ENCODE measurements at regions not wholly inside any gene's neighbourhood (a gene's known extent, or its start where the extent isn't known, plus 50 kb on each side); places are given as distances from the start of the nearest gene placed in this dataset.

DNA sequence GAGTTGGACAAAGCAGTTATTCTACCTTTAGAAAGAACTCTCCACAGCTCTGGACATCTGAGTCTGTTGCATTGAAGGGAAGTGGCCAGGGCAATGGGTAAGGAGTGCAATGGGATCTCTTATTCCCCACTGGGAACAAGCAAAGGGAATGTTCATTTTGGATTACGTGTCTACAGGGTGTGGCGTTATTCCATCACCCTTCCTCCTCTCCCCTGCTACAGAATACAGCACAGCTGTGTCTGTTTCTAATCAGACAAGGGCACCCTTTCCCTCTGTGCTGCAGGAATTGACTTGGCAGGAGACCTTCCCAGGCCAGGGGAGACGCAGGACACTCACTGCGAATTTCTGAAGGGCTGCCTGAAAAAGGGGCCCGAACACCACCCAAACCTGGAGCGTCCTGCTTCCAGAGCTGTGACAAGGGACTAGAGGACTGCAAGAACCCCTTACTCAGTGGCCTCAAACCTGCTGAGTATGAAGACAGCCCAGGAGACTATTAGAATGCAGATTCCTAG lies 163.6 kb upstream of the RAB4A start:
- H3K36me3 ChIP-seq (ENCODE audit: insufficient read depth), result no peaks in the 10 kb centered on the region
- no peak overlapping the region for H3K4me3 ChIP-seq (ENCODE audit: low read depth, low read length)
- 89% methylated on average over 6 of the region's 6 CpGs for WGBS
- no peak overlapping the region for H3K27ac ChIP-seq (ENCODE audit: low read depth)
- peaks cover 2% of the 10 kb centered on the region for H3K4me1 ChIP-seq (ENCODE audit: insufficient read depth)
- DNase-seq (ENCODE audit: extremely low spot score), result no peak

DNA sequence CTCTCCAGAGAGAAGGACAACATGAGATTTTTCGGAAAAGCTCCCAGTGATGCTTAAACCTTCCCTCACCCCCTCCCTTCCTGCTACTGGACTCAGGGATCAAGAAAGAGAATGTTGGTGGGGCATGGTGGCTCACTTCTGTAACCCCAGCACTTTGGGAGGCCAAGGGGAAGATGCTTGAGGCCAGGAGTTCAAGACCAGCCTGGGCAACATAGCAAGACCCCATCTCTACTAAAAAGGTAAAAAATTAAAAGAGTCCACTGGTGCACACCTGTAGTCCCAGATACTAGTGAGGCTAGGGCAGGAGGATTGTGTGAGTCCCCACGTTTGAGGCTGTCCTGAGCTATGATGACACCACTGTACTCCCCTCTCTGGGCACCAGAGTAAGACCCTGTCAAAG lies 162.9 kb upstream of the RAB4A start:
- DNase-seq (ENCODE audit: extremely low spot score), result no peak
- no peak overlapping the region for H3K4me3 ChIP-seq (ENCODE audit: low read depth, low read length)
- no peak overlapping the region for H3K27ac ChIP-seq (ENCODE audit: low read depth)
- no peaks in the 10 kb centered on the region for H3K36me3 ChIP-seq (ENCODE audit: insufficient read depth)
- H3K4me1 ChIP-seq (ENCODE audit: insufficient read depth), result peaks cover 2% of the 10 kb centered on the region
- WGBS, result 98% methylated on average over 2 of the region's 2 CpGs

DNA sequence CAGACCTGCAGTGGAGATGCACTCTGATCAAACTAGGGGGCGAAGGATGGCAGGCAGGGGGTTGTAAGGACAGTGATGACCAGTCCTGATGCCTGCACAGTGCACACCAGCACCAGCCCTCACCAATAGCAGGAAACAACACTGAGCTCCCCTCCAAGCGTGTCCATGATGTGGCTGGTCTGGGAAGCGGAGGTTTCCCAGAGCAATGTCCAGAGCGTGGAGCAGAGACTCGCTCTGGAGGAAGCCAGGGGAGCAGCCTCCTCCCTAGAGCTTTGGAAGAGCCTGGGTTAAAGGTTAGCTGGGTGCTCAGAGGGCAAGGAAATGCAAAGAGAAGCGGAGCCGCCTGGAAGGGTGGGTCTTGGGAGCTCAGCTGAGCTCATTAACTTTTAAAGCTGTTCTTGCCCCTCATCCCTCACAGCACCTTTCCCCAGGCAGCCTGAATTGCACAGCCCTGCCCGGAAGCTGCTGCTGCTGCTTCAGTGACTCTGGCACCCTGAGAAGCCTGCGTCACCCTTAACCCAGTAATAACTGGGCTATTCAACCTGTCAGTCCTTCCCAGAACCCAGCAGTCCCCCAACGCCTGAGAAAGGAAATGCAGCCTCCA lies 162.2 kb upstream of the RAB4A start:
- peaks cover 2% of the 10 kb centered on the region for H3K4me1 ChIP-seq (ENCODE audit: insufficient read depth)
- H3K36me3 ChIP-seq (ENCODE audit: insufficient read depth), result no peaks in the 10 kb centered on the region
- 87% methylated on average over 10 of the region's 10 CpGs for WGBS
- H3K27ac ChIP-seq (ENCODE audit: low read depth), result no peak overlapping the region
- H3K4me3 ChIP-seq (ENCODE audit: low read depth, low read length), result no peak overlapping the region
- DNase-seq (ENCODE audit: extremely low spot score), result no peak

DNA sequence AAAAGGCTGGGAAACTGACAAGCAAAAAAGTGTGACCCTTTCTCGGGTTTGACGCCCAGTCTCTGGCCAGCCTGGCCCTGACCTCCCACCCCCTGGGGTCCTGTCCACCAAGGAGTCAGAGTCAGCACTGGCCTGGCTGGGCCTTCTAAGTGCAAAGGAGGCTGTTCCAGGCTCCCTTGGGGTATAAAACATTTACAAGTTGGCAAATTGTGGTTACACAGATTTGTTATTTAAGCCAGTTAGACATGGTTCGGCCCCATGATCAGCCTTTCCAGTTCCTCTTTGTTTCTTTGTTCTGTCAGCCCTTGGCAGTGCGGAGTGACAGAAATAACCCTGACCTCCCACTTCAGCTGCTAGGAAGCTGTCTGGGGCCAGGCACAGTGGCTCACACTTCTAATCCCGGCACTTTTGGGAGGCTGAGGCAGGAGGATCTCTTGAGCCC lies 161.6 kb upstream of the RAB4A start:
- H3K27ac ChIP-seq (ENCODE audit: low read depth), result no peak overlapping the region
- peaks cover 2% of the 10 kb centered on the region for H3K4me1 ChIP-seq (ENCODE audit: insufficient read depth)
- H3K4me3 ChIP-seq (ENCODE audit: low read depth, low read length), result no peak overlapping the region
- H3K36me3 ChIP-seq (ENCODE audit: insufficient read depth), result no peaks in the 10 kb centered on the region
- no peak for DNase-seq (ENCODE audit: extremely low spot score)
- WGBS, result 71% methylated on average over 5 of the region's 5 CpGs

DNA sequence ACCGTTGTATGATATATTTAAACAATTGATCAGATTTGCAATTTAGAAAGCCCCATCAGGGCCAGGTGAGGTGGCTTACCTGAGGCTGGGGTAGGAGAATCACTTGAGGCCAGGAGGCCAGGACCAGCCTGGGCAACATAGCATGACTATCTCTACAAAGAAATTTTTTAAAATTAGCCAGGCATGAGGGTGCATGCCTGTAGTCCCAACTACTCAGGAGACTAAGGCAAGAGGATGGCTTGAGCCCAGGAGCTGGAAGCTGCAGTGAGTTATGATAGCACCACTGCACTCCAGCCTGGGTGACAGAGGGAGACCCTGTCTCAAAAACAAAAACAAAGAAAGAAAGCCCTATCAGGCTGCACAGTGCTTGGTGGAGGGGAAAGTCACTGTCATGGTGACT lies 159.9 kb upstream of the RAB4A start:
- 92% methylated on average over 1 of the region's 1 CpG for WGBS
- H3K27ac ChIP-seq (ENCODE audit: low read depth), result no peak overlapping the region
- no peak for DNase-seq (ENCODE audit: extremely low spot score)
- peaks cover 2% of the 10 kb centered on the region for H3K4me1 ChIP-seq (ENCODE audit: insufficient read depth)
- no peaks in the 10 kb centered on the region for H3K36me3 ChIP-seq (ENCODE audit: insufficient read depth)
- H3K4me3 ChIP-seq (ENCODE audit: low read depth, low read length), result no peak overlapping the region

DNA sequence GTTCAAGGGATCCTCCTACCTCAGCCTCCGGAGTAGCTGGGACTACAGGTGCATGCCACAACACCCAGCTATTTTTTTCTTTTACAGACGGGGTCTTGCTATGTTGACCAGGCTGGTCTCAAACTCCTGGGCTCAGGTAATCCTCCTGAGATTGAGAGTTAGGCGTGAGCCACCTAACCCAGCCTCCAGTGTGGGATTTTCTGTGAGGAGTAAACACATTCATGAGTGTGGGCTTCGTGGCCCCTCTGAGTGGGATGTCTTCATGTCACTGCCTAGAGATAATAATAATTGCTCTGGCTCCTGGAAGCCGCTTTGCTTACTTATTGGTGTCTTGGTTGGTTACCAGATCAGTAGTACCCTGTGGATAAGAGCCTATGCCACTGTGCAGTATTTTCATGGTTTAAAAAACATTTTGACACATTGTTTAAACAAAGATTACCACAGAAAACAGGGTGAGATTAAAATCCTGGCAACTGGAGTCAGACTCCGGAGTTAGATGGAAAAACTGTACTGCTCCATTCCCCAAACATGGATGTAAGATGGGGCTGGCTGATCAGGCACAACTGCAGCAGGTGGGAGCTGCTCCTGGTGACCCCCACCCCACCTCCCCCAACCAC lies 159.1 kb upstream of the RAB4A start:
- DNase-seq (ENCODE audit: extremely low spot score), result no peak
- Histone ChIP-seq H3K27ac (ENCODE audit: low read depth) (no peak overlapping the region), H3K4me3 (ENCODE audit: low read depth, low read length) (no peak overlapping the region), H3K4me1 (ENCODE audit: insufficient read depth) (peaks cover 2% of the 10 kb centered on the region), H3K36me3 (ENCODE audit: insufficient read depth) (no peaks in the 10 kb centered on the region)
- 63% methylated on average over 6 of the region's 6 CpGs for WGBS

DNA sequence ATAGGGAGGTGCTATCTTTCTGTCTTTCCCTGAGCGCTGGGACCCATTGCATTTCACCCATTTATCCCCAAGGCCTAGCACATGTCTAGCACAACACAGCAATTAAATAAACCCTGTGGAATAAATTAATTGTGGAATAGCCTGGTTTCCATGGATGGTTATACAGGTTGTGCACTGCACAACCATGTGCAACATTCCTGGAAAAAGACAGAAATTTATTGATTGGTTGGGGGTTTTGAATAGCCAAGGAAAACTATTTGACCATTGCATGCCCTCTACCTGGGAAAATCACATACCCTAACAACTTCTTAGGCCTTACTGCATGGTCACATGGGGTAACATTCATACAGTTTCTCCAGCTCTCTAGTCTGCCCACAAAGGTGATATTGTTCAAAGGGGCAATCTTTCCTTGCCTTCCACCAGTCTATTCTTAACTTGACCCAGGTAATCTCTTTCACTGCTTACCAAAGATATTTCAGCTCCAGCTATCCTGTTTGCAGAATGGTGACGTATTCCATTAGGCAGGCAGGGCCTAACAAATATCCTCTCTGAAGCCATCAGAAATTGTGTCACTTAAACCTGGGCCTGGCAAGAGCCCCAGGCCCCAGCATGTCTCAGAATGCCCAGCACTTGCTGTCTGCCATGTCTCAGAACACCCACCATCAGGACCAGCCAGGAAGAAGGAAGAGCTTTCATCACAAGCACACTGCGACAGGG lies 157.9 kb upstream of the RAB4A start:
- DNase-seq (ENCODE audit: extremely low spot score), result no peak
- Histone ChIP-seq H3K4me1 (ENCODE audit: insufficient read depth) (peaks cover 2% of the 10 kb centered on the region), H3K36me3 (ENCODE audit: insufficient read depth) (no peaks in the 10 kb centered on the region), H3K4me3 (ENCODE audit: low read depth, low read length) (no peak overlapping the region), H3K27ac (ENCODE audit: low read depth) (no peak overlapping the region)
- WGBS, result over 99% methylated on average over 3 of the region's 3 CpGs

DNA sequence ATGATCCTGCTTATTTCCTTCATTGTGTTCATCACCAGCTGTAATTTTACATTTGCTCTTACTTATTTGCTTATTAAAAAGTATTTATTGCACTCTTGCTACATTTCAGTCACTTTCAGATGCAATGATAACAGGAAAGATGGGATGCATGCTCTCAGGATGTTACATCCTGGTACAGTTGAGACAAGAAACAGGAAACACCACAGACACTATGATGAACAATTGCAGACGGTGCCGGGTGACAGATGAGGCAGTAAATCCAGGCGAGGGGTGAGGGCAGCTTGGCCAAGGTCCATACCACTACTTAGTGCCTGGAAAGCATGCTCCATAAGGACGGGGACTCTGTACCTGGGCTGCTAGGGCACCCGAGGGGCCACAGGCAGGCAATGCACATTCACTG lies 156.6 kb upstream of the RAB4A start:
- 31% methylated on average over 5 of the region's 5 CpGs for WGBS
- Histone ChIP-seq H3K4me1 (ENCODE audit: insufficient read depth) (peaks cover 2% of the 10 kb centered on the region), H3K36me3 (ENCODE audit: insufficient read depth) (no peaks in the 10 kb centered on the region), H3K4me3 (ENCODE audit: low read depth, low read length) (no peak overlapping the region), H3K27ac (ENCODE audit: low read depth) (no peak overlapping the region)
- no peak for DNase-seq (ENCODE audit: extremely low spot score)

DNA sequence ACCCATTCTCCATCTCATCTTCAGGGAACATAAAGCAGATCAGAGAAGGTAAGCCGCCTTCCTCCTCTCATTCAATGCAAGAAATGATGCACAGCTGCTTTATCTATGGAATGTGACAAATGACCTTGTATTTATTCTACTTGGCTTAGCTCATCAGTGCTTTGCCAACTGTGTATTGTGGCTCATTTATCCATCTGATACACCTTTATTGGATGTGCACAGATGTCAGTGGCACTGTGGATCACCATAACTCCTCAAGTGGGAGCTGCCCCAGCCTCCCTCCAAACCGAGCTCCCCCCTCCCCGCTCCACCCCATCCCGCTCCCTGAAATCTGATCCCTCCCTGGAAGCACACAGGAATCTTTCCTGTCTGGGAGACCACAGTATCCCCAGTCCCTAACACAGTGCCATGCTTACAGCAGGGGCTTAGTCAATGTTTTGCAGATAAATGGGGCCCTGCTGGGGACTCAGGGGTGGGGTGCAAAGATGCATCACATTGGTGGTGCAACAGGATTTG lies 156.0 kb upstream of the RAB4A start:
- peaks cover 2% of the 10 kb centered on the region for H3K4me1 ChIP-seq (ENCODE audit: insufficient read depth)
- 32% methylated on average over 4 of the region's 4 CpGs for WGBS

DNA sequence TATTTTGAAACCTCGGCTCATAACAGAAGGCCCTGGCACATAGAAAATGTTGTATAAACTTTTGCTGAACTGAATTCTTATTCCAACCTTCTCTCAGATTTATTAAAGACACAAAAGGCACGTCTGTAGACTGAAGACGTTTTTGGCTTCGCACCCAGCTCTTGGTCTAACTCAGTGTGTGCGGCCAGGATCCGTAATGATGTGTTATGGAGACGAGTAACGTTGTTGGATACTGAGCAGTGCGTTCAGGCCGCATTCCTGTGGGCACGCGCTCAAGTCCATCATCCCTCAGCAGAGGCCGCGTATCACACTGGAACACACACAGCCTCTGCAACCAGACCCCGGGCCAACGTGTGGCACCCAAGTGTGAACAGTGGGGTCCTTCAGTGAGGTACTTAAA lies 154.8 kb upstream of the RAB4A start:
- no peak for DNase-seq (ENCODE audit: extremely low spot score)
- 58% methylated on average over 16 of the region's 16 CpGs for WGBS
- H3K4me3 ChIP-seq (ENCODE audit: low read depth, low read length), result no peak overlapping the region
- peaks cover 2% of the 10 kb centered on the region for H3K4me1 ChIP-seq (ENCODE audit: insufficient read depth)
- H3K36me3 ChIP-seq (ENCODE audit: insufficient read depth), result no peaks in the 10 kb centered on the region
- H3K27ac ChIP-seq (ENCODE audit: low read depth), result no peak overlapping the region

More for the DNA sequence above, 156.0 kb upstream of the RAB4A start:
- Histone ChIP-seq H3K36me3 (ENCODE audit: insufficient read depth) (no peaks in the 10 kb centered on the region), H3K27ac (ENCODE audit: low read depth) (no peak overlapping the region), H3K4me3 (ENCODE audit: low read depth, low read length) (no peak overlapping the region)
- no peak for DNase-seq (ENCODE audit: extremely low spot score)

DNA sequence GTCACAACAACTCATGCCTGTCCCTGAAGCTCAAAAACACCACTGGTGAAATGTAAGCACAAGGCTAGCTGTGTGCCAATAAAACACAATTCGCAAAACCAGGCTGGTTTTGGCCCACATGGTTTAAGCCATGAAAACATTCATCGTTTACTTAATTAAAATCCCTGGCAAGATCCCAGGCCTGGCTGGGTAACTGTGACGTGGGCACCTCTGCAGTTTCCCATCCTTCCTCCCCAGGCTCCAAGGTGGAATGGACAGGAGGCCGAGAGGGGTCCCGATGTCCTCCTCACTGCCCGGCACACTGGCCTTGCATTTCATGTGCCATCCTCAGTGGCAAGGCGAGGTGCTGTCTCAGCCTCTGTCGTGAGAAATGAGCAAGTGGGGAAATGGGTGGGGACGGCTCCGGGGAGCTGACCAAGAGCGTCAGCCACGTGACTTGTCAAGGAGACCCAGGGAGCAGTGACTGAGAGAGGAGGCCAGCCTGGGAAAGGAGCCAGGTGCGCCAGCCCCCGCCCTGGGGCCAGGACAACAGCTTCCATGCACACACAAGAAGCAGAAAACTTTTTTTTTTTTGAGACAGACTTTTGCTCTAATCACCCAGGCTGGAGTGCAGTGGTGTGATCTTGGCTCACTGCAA lies 153.1 kb upstream of the RAB4A start:
- H3K4me3 ChIP-seq (ENCODE audit: low read depth, low read length), result no peak overlapping the region
- H3K4me1 ChIP-seq (ENCODE audit: insufficient read depth), result no peaks in the 10 kb centered on the region
- no peak overlapping the region for H3K27ac ChIP-seq (ENCODE audit: low read depth)
- no peaks in the 10 kb centered on the region for H3K36me3 ChIP-seq (ENCODE audit: insufficient read depth)
- 29% methylated on average over 14 of the region's 14 CpGs for WGBS
- DNase-seq (ENCODE audit: extremely low spot score), result no peak

DNA sequence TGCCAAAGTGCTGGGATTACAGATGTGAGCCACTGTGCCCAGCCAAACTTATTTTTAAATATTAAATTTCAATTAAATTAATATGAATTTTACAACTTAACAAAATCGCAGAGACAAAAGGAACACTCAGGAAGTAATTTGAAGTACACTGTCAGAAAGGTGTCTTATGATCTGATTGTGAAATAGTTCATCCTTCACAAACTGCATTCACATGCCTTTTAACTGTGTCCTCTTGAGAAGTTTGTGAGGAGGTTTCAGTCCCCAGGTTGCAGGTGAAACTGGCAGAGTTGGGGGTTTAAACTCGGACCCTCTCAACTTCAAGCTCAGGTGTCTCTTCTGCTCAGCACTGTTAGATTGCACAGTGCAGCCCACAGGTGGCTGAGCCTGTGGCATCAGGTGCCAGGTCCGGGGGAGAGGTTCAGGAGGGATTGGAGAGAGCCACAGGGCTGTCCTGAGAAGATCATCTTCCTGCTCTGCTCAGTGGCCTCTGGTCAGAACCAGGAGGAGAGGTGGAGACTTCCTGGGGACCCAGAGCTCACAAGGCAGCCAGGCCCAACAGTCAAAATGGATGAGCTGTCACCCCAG lies 152.3 kb upstream of the RAB4A start:
- H3K4me3 ChIP-seq (ENCODE audit: low read depth, low read length), result no peak overlapping the region
- no peaks in the 10 kb centered on the region for H3K36me3 ChIP-seq (ENCODE audit: insufficient read depth)
- H3K4me1 ChIP-seq (ENCODE audit: insufficient read depth), result no peaks in the 10 kb centered on the region
- 87% methylated on average over 3 of the region's 3 CpGs for WGBS
- no peak for DNase-seq (ENCODE audit: extremely low spot score)
- no peak overlapping the region for H3K27ac ChIP-seq (ENCODE audit: low read depth)

DNA sequence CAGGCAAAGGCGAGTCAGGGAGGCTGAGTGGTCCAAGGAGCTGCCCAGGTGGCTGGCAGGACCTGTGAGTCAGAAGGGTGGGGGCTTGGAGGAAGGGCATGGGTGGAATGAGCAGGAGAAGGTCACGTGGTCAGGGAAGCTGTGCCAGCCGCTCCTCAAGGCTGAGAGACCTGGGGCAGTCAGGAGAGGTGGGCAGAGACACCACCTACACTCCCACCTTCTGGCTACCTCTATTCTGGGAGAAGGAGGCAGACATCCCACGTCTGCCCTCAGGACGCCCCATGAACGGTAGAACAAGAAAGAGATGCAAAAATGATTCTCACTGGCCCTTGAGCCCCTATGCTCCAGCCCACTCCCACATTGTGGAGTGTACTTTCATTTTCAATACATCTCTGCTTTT lies 151.8 kb upstream of the RAB4A start:
- 94% methylated on average over 6 of the region's 6 CpGs for WGBS
- DNase-seq (ENCODE audit: extremely low spot score), result no peak
- no peak overlapping the region for H3K27ac ChIP-seq (ENCODE audit: low read depth)

More for the DNA sequence above, 151.8 kb upstream of the RAB4A start:
- Histone ChIP-seq H3K4me3 (ENCODE audit: low read depth, low read length) (no peak overlapping the region), H3K4me1 (ENCODE audit: insufficient read depth) (no peaks in the 10 kb centered on the region), H3K36me3 (ENCODE audit: insufficient read depth) (no peaks in the 10 kb centered on the region)
